ENCODE measurements at regions not wholly inside any gene's neighbourhood (a gene's known extent, or its start where the extent isn't known, plus 50 kb on each side); places are given as distances from the start of the nearest gene placed in this dataset.

- no peak for DNase-seq
- H3K4me3 ChIP-seq, result no peak overlapping the region
- TF ChIP-seq POLR2A (IDR thresholded peaks at IDR 0.05) (no peak), EP300 (IDR thresholded peaks at IDR 0.05) (no peak), POLR2AphosphoS5 (IDR thresholded peaks at IDR 0.05) (no peak), CTCF (IDR thresholded peaks at IDR 0.05) (no peak)
- no peaks in the 10 kb centered on the region for H3K27me3 ChIP-seq
- 51 to 59% (median 53%) methylated on average over 6 of the region's 6 CpGs for WGBS, 5 donors
- H3K36me3 ChIP-seq, result no peaks in the 10 kb centered on the region
- H3K27ac ChIP-seq, result no peak overlapping the region
- no peaks in the 10 kb centered on the region for H3K9me3 ChIP-seq
- intact Hi-C loops (cut with DNase I; ENCODE audit: low total_unique reads), result no loop called here
- H3K4me1 ChIP-seq, result no peaks in the 10 kb centered on the region
Measured at GRCh38 chr1:229940684-229941083, 126.4 kb upstream of the GALNT2 start.

- no peak overlapping the region for H3K27ac ChIP-seq
- intact Hi-C loops (cut with DNase I; ENCODE audit: low total_unique reads), result no loop called here
- 38 to 69% (median 46%) methylated on average over 8 of the region's 8 CpGs for WGBS, 5 donors
- no peaks in the 10 kb centered on the region for H3K9me3 ChIP-seq
- DNase-seq, result peak in 1 of 2 donors; percentile 56
- no peak overlapping the region for H3K4me3 ChIP-seq
- H3K27me3 ChIP-seq, result no peaks in the 10 kb centered on the region
- TF ChIP-seq POLR2A (IDR thresholded peaks at IDR 0.05), result no peak
- no peak for TF ChIP-seq EP300 (IDR thresholded peaks at IDR 0.05)
- no peak for TF ChIP-seq POLR2AphosphoS5 (IDR thresholded peaks at IDR 0.05)
- no peak for TF ChIP-seq CTCF (IDR thresholded peaks at IDR 0.05)
- no peaks in the 10 kb centered on the region for H3K36me3 ChIP-seq
- no peaks in the 10 kb centered on the region for H3K4me1 ChIP-seq
Measured at GRCh38 chr1:229941160-229941559, 125.9 kb upstream of the GALNT2 start.

DNA sequence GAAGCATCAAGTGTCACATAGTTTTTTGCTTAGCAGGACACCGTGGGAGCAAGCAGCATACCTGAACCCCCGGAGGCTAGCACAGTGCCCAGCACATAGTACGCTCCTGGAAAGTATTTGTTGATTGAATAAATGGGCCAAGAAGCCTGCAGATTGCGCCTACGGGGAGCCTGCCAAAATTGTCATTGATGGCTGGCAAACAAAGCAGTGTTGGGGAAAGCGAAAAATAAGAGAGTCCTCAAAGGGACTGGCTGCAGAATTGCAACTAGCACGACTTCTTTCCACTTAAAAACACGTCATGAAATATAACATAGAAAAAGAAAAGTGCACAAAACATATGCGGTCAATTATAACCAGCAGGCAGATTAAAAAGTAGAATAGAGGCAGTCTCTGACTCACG lies 125.2 kb upstream of the GALNT2 start:
- Histone ChIP-seq H3K4me1 (no peaks in the 10 kb centered on the region), H3K27ac (no peak overlapping the region), H3K9me3 (no peaks in the 10 kb centered on the region), H3K4me3 (no peak overlapping the region), H3K36me3 (no peaks in the 10 kb centered on the region), H3K27me3 (no peaks in the 10 kb centered on the region)
- no peak for DNase-seq
- intact Hi-C loops (cut with DNase I; ENCODE audit: low total_unique reads), result no loop called here
- TF ChIP-seq POLR2A (IDR thresholded peaks at IDR 0.05), result no peak
- TF ChIP-seq CTCF (IDR thresholded peaks at IDR 0.05), result no peak
- TF ChIP-seq EP300 (IDR thresholded peaks at IDR 0.05), result no peak
- no peak for TF ChIP-seq POLR2AphosphoS5 (IDR thresholded peaks at IDR 0.05)
- 77 to 90% (median 85%) methylated on average over 10 of the region's 10 CpGs for WGBS, 5 donors

DNA sequence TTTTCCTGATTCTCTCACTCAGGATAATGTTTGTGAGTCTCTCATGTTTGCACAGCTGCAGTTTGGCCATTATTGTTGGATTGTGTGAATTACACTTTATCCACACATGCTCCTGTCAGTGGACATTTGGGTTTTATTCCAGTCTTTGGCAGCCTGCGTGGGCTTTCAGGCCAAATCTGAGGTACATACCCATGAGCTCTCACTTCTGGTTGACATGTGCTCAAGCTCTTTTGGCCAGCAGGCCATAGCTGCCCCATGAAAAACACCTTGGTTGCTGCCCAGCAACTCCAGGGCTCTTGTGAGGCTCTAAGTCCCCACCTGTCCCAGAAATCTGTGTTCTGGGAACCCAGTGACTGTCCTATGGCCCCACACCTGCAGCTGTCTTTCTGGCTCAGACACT lies 124.5 kb upstream of the GALNT2 start:
- Histone ChIP-seq H3K9me3 (no peaks in the 10 kb centered on the region), H3K27me3 (no peaks in the 10 kb centered on the region), H3K4me3 (no peak overlapping the region), H3K36me3 (no peaks in the 10 kb centered on the region), H3K27ac (no peak overlapping the region), H3K4me1 (no peaks in the 10 kb centered on the region)
- DNase-seq, result no peak
- 33 to 83% (median 66%) methylated on average over 1 of the region's 1 CpG for WGBS, 5 donors
- intact Hi-C loops (cut with DNase I; ENCODE audit: low total_unique reads), result no loop called here
- TF ChIP-seq POLR2A (IDR thresholded peaks at IDR 0.05) (no peak), POLR2AphosphoS5 (IDR thresholded peaks at IDR 0.05) (no peak), CTCF (IDR thresholded peaks at IDR 0.05) (no peak)

Measured in stomach (tissue), 8 donors.